Inferior parietal cortex (tissue), 1 donor: ENCODE measurements at regions not wholly inside any gene's neighbourhood (a gene's known extent, or its start where the extent isn't known, plus 50 kb on each side); places are given as distances from the start of the nearest gene placed in this dataset.

Source experiments
- DNase-seq: peaks from one replicate; pipeline ENCODE4 v3.0.0-alpha.2; 2016; ENCODE audit errors: extremely low spot score

GRCh38 chr5:109945097-109945678 is 255.5 kb downstream of the MAN2A1 start:
- no peak for DNase-seq

GRCh38 chr5:109945723-109946480 is 256.2 kb downstream of the MAN2A1 start:
- no peak for DNase-seq

GRCh38 chr5:109946610-109947009 is 256.9 kb downstream of the MAN2A1 start:
- no peak for DNase-seq

DNA sequence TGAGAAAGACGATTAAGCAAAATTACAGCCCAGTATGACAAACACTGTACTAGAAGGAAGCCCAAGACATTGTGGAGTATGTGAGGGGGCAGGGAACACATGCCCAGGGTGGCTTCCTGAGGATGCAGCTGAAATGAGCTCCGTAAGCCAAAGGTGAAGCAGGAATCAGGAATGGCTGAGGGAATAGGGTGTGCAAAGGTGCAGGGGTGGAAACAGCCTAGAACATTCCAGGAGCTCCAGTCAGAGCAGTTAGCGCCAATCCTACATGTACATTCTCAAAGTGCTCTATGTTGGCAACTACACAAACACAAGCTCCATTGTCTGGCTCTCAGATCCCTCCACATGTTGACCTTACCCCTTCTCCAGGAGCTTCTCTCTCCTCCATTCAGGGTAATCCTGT is 257.9 kb downstream of the MAN2A1 start:
- no peak for DNase-seq

DNA sequence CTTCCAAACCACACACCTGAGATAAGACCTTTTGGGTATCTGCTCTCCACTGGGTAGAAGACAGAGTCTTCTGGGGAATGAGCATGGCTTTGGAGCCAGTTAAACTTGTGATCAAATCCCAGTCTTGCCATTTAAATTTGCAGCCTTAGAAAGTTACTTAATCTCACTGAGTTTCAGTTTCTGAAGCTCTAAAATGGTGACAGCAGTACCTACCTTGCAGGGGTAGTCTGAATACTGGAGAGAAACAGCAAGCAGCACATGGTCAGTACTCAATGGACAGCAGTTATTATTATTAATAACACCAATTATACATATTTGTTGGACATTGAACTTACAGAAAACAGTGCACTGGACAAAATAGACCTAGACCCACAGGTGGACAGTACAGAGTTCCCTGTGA is 260.9 kb downstream of the MAN2A1 start:
- DNase-seq = no peak

GRCh38 chr5:109951348-109951747 is 261.6 kb downstream of the MAN2A1 start:
- no peak for DNase-seq

GRCh38 chr5:109951758-109952157 is 262.0 kb downstream of the MAN2A1 start:
- no peak for DNase-seq

DNA sequence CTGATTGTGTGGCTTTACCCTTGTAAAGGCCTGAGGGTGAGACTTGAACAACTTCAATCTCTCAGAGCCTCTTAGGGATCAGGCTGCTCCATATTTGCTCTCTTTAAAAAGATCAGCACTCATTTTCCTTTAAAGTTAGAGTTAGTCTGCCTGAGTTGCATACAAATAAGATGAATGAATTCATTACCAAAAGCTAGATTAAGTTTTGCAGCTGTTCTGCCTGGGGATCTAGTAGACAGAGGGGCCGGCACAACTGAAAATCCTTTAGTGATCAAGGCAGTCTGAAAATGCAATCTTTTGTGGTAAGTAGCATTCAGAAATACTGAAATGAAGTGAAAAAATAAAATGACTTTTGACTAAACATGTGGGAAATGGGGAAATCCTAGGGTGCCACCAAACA is 264.0 kb downstream of the MAN2A1 start:
- no peak for DNase-seq

- DNase-seq = no peak
Measured at GRCh38 chr5:109956884-109957283, 267.2 kb downstream of the MAN2A1 start.

DNA sequence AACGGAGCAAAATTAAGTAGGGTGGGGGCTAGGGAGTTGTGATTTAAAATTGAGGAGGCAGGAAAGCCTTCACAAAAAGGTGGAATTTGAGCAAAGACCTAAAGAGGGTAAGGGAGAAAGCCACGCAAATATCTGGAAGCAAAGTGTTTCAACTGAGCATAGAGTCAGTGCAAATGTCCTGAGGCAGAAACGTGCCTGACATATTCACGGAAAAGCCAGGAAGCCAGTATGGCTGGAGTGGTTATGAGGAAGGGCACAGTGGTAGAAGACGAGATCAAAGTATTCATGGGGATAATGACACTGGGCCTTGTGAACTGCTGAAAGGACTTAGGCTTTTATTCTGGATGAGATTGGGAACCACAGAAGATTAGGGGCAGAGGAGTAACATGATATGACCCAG is 268.4 kb downstream of the MAN2A1 start:
- no peak for DNase-seq

DNA sequence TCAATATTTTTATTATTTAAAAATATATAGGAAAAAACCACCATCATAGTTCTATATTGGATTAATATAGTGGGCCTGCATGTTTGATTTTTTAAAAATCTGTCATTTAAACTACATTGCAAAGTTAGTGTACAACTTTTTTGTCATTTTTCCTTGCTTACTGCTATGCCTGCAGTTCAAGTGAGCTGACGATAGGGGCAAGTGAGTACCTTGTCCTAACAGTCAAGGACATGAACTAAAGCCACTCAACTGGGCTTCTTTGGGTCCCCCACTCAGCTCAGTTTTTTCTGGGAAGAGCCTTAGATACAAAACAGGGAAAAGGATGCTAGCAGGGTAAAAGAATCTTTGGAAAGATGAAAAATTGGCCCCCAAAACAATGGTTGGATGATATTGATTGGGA is 269.9 kb downstream of the MAN2A1 start:
- DNase-seq = no peak

GRCh38 chr5:109961751-109962150 is 272.0 kb downstream of the MAN2A1 start:
- DNase-seq = no peak

DNA sequence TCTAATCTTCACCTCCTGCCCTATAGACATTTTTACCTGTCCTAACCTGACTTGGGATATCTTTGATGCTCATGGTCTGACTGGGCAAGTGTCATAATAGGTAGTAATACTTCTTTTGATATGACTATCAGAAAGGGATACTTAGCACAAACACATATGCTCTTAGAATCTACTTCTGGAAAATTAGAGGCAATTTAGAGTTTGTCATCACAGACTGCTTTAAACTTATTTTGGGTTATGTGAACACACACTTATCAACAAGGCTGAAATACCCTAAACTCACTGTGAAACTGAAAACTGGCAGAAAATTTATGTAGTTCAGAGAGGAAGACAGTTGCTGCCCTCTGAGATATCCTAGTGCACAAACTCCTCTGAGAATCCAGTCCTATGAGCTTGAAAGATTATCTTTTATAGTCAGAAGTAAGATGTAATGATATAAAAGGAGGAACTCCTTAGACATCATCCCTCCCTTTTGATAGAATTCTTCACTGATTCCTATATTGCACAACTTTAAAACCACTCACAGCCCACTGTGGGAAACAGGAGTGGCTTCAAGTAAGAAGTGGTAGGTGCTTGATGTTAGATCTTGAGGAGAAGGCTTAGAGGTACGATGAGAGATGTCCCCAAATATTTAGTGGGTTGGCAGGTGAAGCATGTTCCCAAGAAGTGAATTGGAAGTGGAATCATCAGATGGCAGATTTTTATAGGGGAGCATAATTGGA is 273.3 kb downstream of the MAN2A1 start:
- no peak for DNase-seq

GRCh38 chr5:109964136-109964535 is 274.4 kb downstream of the MAN2A1 start:
- no peak for DNase-seq

DNA sequence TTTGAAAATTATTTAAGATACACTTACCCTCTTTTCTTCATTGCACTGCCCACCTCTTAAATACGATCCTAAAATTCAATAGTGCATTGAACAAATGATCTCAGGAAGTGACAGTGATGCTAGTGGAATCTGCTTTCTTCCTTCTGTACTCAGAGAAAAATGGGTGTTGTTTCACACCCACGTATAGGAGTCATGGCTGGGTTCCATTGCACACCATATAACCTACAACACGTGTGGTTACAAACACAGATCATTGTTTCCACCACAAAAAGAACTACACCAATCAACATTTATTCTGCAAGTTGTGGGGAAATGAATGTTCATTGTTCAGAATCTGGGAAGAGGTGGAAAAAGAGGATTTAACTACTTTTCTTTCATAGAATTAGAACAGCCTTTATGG is 275.9 kb downstream of the MAN2A1 start:
- no peak for DNase-seq

DNA sequence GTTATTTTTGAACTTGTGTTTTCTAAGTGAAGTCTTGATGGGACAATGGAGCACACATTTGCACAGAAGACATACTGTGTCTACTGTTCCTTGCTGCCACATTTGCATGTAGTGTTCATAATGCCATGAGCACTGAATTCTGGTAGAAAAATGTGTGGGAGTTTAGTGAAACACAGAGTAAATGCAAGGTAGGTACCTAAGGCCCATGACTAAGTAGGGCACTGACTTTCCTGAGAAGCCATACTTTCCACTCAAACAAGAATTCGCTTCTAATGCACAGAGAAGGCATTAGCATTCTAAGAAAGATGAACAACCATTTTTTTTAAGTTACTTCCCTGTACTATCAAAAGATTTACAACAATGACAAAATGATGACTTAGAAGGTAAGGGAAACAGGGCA is 282.2 kb downstream of the MAN2A1 start:
- no peak for DNase-seq

GRCh38 chr5:109981979-109982378 is 292.3 kb downstream of the MAN2A1 start:
- DNase-seq = no peak

DNA sequence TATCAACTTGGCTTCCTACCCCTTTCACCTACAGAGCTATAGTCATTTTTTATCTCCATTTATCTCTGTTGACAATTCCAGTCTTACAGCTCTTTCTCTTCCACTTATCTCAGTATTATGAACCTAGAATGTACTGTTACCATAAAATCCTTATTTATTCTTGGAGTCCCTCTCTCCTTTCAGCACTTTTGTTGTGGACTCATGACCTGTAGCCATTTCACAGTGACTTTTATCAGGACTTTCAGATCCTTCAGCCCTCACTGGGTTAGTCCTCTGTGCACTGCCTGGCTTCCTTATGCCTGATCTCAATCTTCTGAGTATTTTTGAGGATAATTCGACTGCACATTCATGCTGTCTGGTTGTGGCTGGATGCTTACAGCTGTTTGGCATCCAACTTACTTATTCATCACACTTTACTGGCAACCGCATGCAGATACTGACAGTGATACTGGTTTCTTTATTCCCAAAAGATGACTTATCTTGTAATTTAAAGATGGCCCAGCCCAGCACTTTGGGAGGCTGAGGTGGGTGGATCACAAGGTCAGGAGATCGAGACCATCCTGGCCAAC is 293.3 kb downstream of the MAN2A1 start:
- no peak for DNase-seq

- no peak for DNase-seq
Measured at GRCh38 chr5:109986726-109987125, 297.0 kb downstream of the MAN2A1 start.

- DNase-seq = no peak
Measured at GRCh38 chr5:109987355-109987754, 297.6 kb downstream of the MAN2A1 start.

DNA sequence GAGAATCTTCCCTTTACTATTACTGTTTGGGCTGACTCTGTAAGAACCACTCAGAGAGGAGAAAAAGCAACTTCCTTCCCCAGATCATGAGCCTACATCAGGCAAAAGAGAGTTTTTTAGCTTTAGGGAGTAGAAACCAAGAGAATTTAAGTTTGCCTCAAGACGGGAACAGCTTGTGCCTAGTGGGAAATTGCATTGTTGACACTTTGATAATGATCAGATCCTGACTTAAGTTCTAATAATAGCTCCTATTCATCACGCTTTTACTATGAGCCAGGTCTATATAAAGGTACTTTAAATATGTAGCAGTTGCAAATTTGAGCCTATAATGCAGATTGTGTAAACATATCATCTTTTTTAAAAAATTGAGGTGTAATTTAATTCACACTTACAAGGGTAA is 298.2 kb downstream of the MAN2A1 start:
- DNase-seq = no peak

DNA sequence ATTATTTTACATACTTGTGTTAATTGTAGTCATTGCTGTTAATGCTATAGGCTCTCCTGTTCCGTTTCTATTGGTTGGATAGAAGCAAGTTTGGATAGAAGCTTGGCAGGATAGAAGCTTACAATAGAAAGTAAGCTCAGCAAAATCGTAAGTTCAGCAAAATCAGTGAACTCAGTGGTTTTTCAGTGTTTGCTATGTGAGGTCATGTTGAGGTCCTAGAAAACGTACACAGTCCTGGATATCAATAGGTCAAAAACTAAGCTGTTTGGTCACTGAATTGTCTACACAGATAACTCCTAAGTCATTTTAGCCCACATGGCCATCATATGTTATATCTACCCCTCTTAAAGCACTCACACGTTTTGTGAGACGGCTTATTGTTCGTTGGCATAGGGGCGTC is 299.4 kb downstream of the MAN2A1 start:
- DNase-seq = no peak
